ENCODE measurements at regions not wholly inside any gene's neighbourhood (a gene's known extent, or its start where the extent isn't known, plus 50 kb on each side); places are given as distances from the start of the nearest gene placed in this dataset.

GRCh38 chr12:87922736-87923135 lies 106.5 kb downstream of the C12orf50 start:
- Histone ChIP-seq H3K27ac (no peak overlapping the region), H3K4me3 (no peak overlapping the region), H3K4me1 (no peaks in the 10 kb centered on the region), H3K9me3 (no peaks in the 10 kb centered on the region), H3K27me3 (ENCODE audit: low read depth) (no peaks in the 10 kb centered on the region), H3K36me3 (no peaks in the 10 kb centered on the region)
- no peak for TF ChIP-seq CTCF (IDR thresholded peaks at IDR 0.05)
- intact Hi-C loops (cut with DNase I) = no loop called here
- ATAC-seq (no peak), DNase-seq (no peak)

- H3K36me3 ChIP-seq = no peaks in the 10 kb centered on the region
- H3K4me1 ChIP-seq = no peaks in the 10 kb centered on the region
- no peaks in the 10 kb centered on the region for H3K27me3 ChIP-seq (ENCODE audit: low read depth)
- no peak overlapping the region for H3K27ac ChIP-seq
- H3K4me3 ChIP-seq = no peak overlapping the region
- ATAC-seq (no peak), DNase-seq (no peak)
- no peaks in the 10 kb centered on the region for H3K9me3 ChIP-seq
- no peak for TF ChIP-seq CTCF (IDR thresholded peaks at IDR 0.05)
- intact Hi-C loops (cut with DNase I) = no loop called here
These were observed 107.6 kb downstream of the C12orf50 start for GRCh38 chr12:87921621-87922020.

GRCh38 chr12:87920139-87920538 lies 109.1 kb downstream of the C12orf50 start:
- TF ChIP-seq CTCF (IDR thresholded peaks at IDR 0.05) = no peak
- H3K4me1 ChIP-seq = no peaks in the 10 kb centered on the region
- DNase-seq (no peak), ATAC-seq (no peak)
- H3K9me3 ChIP-seq = no peaks in the 10 kb centered on the region
- intact Hi-C loops (cut with DNase I) = no loop called here
- H3K27me3 ChIP-seq (ENCODE audit: low read depth) = no peaks in the 10 kb centered on the region
- no peak overlapping the region for H3K27ac ChIP-seq
- H3K36me3 ChIP-seq = no peaks in the 10 kb centered on the region
- H3K4me3 ChIP-seq = no peak overlapping the region

- no peaks in the 10 kb centered on the region for H3K27me3 ChIP-seq (ENCODE audit: low read depth)
- DNase-seq (no peak), ATAC-seq (no peak)
- no peak overlapping the region for H3K27ac ChIP-seq
- intact Hi-C loops (cut with DNase I) = no loop called here
- H3K36me3 ChIP-seq = no peaks in the 10 kb centered on the region
- no peak overlapping the region for H3K4me3 ChIP-seq
- no peaks in the 10 kb centered on the region for H3K4me1 ChIP-seq
- TF ChIP-seq CTCF (IDR thresholded peaks at IDR 0.05) = no peak
- no peaks in the 10 kb centered on the region for H3K9me3 ChIP-seq
These were observed 127.7 kb downstream of the C12orf50 start for GRCh38 chr12:87901457-87901856.

GRCh38 chr12:87897662-87898061 lies 131.5 kb downstream of the C12orf50 start:
- Histone ChIP-seq H3K4me3 (no peak overlapping the region), H3K4me1 (no peaks in the 10 kb centered on the region), H3K27me3 (ENCODE audit: low read depth) (no peaks in the 10 kb centered on the region), H3K9me3 (no peaks in the 10 kb centered on the region), H3K27ac (no peak overlapping the region), H3K36me3 (no peaks in the 10 kb centered on the region)
- intact Hi-C loops (cut with DNase I) = no loop called here
- ATAC-seq = no peak
- no peak for DNase-seq
- TF ChIP-seq CTCF (IDR thresholded peaks at IDR 0.05) = no peak

GRCh38 chr12:87883806-87884205 lies 145.4 kb downstream of the C12orf50 start:
- intact Hi-C loops (cut with DNase I) = no loop called here

More at GRCh38 chr12:87883806-87884205, 145.4 kb downstream of the C12orf50 start:
- Histone ChIP-seq H3K4me1 (no peaks in the 10 kb centered on the region), H3K27me3 (ENCODE audit: low read depth) (no peaks in the 10 kb centered on the region), H3K27ac (no peak overlapping the region), H3K9me3 (no peaks in the 10 kb centered on the region), H3K36me3 (no peaks in the 10 kb centered on the region), H3K4me3 (no peak overlapping the region)
- no peak for TF ChIP-seq CTCF (IDR thresholded peaks at IDR 0.05)
- DNase-seq (no peak), ATAC-seq (no peak)
